H1 (cell line): ENCODE measurements at regions not wholly inside any gene's neighbourhood (a gene's known extent, or its start where the extent isn't known, plus 50 kb on each side); places are given as distances from the start of the nearest gene placed in this dataset.

ENCODE experiments used
- EP300 ChIP-seq, 2 experiments: IDR thresholded peaks; 1 replicate in 1 of 2; 2 replicates in 1 of 2; pipeline ENCODE4 v1.6.1; 2011 to 2012; ENCODE audit warnings: low read depth in 2 of 2, low read length in 2 of 2, mild to moderate bottlenecking in 2 of 2, borderline replicate concordance in 1 of 2, inconsistent platforms in 1 of 2, moderate library complexity in 1 of 2

- no peak for TF ChIP-seq EP300 (IDR thresholded peaks at IDR 0.05; ENCODE audit: borderline replicate concordance in 1 of 2, low read depth in 2 of 2, low read length in 2 of 2)
- TF ChIP-seq, all 59 proteins: peak for 4
Measured at GRCh38 chr2:187263675-187264560, 184.1 kb downstream of the CALCRL start (continued).
